Naive B cell (primary cell): ENCODE measurements at regions not wholly inside any gene's neighbourhood (a gene's known extent, or its start where the extent isn't known, plus 50 kb on each side); places are given as distances from the start of the nearest gene placed in this dataset.
"Not testable (repeated sequence)": the region's sequence is repeated elsewhere in the genome, so short reads cannot be mapped to it uniquely, and the experiment has no call there.

ENCODE experiments used
- ATAC-seq, 2 donors: fragments of 150-1000 bp; cut with Tn5 transposase; 2 replicates each; pipeline ENCODE4 v1.10.0; 2021; ENCODE audit warnings: low read depth in 2 of 2, mild to moderate bottlenecking in 2 of 2, moderate library complexity in 2 of 2
- DNase-seq: peaks from one replicate; pipeline ENCODE4 v3.0.0; 2022
- H3K27ac Mint-ChIP-seq, 6 donors: one replicate each; pipeline ENCODE4 v1.8.0; 2020 to 2022; ENCODE audit warnings: mild to moderate bottlenecking in 6 of 6, mixed read lengths in 6 of 6, moderate library complexity in 5 of 6, inconsistent platforms in 2 of 6
- H3K27me3 Mint-ChIP-seq, 3 donors: one replicate each; pipeline ENCODE4 v1.8.0; 2021 to 2022; ENCODE audit warnings: mixed read lengths in 3 of 3, mild to moderate bottlenecking in 1 of 3
- H3K36me3 Mint-ChIP-seq, 2 donors: one replicate each; pipeline ENCODE4 v1.8.0; 2020 to 2022; ENCODE audit warnings: mixed read lengths in 2 of 2, inconsistent platforms in 1 of 2, mild to moderate bottlenecking in 1 of 2
- H3K4me1 Mint-ChIP-seq, 3 donors: one replicate each; pipeline ENCODE4 v1.8.0; 2020 to 2022; ENCODE audit warnings: mixed read lengths in 3 of 3, inconsistent platforms in 1 of 3, mild to moderate bottlenecking in 1 of 3, moderate library complexity in 1 of 3
- H3K4me3 Mint-ChIP-seq, 8 donors: one replicate each; pipeline ENCODE4 v1.8.0; 2020 to 2022; ENCODE audit warnings: mild to moderate bottlenecking in 8 of 8, mixed read lengths in 8 of 8, moderate library complexity in 8 of 8, inconsistent platforms in 2 of 8
- H3K9me3 Mint-ChIP-seq, 7 donors: one replicate each; pipeline ENCODE4 v1.8.0; 2020 to 2022; ENCODE audit warnings: mixed read lengths in 7 of 7, mild to moderate bottlenecking in 5 of 7, inconsistent platforms in 2 of 7, moderate library complexity in 1 of 7

DNA sequence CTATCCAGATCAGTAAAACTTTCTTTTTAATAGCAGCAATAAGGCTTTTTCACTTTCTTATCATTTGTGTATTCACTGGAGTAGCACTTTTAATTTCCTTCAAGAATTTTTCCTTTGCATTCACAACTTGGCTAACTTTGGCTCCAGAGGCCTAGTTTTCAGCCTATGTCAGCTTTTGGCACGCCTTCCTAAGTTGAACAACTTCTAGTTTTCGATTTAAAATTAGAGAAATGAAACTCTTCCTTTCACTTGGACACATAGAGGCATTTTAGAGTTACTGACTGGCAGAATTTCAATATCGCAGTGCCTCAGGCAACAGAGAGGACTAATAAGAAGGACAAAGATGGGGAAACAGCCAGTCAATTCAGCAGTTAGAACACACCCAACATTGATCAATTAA is 577.4 kb downstream of the DSC3 start:
- no peak overlapping the region for H3K27ac Mint-ChIP-seq
- no peaks in the 10 kb centered on the region for H3K9me3 Mint-ChIP-seq
- no peak for DNase-seq
- ATAC-seq: no peak
- H3K4me3 Mint-ChIP-seq: no peak overlapping the region
- no peaks in the 10 kb centered on the region for H3K4me1 Mint-ChIP-seq
- H3K27me3 Mint-ChIP-seq: no peaks in the 10 kb centered on the region
- H3K36me3 Mint-ChIP-seq: no peaks in the 10 kb centered on the region

DNA sequence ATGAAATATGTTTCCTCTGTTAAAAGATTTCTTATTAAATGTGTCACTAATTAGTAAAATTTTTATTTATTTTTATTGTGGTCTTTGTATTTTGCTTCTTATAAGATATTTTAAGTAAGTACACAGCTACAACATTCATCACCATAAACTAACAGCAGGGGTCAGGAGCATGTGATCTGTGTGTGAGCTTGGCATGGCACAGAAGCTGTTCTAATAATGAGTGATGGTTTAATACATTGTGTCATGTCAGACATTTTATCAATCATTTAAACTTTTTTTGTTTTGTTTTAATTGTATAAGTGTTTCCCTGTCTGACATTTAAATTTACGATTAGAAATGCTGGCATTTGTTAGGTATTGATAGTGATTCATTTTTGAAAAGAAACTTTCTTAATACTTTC is 585.4 kb downstream of the DSC3 start:
- no peak for ATAC-seq

DNA sequence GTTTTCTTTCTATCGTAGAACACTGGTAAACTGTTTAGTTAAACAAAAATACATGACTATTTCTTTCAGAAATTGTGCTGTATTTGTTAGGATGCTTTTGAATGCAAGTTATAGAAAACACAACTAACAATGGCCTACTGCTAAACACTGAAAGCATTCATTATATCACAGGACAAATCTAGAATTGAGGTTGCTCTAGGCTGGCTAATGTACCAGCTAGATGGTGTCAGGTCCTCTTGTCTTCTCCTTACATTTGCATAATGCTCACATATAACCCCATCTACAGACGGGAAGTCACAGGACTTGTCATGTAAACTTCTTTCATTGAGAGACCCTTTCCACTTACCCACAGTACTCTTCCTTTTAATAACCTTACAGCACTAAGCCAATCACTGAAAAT is 586.8 kb downstream of the DSC3 start:
- Mint-ChIP-seq H3K9me3 (no peaks in the 10 kb centered on the region), H3K27me3 (no peaks in the 10 kb centered on the region), H3K27ac (no peak overlapping the region), H3K36me3 (no peaks in the 10 kb centered on the region), H3K4me3 (no peak overlapping the region), H3K4me1 (no peaks in the 10 kb centered on the region)
- ATAC-seq (no peak), DNase-seq (no peak)

More for the DNA sequence above, 585.4 kb downstream of the DSC3 start:
- Mint-ChIP-seq H3K36me3 (no peaks in the 10 kb centered on the region), H3K4me3 (no peak overlapping the region), H3K27me3 (no peaks in the 10 kb centered on the region), H3K9me3 (no peaks in the 10 kb centered on the region), H3K4me1 (no peaks in the 10 kb centered on the region), H3K27ac (no peak overlapping the region)
- DNase-seq: no peak

DNA sequence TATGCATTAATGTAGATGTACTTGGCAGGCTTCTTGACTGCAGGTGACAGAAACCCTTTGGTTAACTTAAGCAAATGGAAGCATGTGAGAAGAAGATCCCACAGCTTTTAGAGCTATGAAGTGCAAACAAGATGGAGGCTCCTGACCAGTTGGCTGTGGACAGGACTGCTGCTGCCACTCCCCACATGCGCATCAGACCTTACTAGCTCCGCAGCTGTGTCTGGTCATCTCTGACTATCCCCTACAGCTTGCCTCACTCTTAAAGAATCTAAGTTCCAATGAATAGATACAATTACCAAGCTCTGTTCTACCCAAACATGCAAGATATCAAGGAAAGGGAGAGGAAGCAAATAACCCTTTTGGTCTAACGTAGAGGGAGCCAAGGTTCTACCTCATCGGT is 587.6 kb downstream of the DSC3 start:
- no peaks in the 10 kb centered on the region for H3K9me3 Mint-ChIP-seq
- no peaks in the 10 kb centered on the region for H3K27me3 Mint-ChIP-seq
- no peaks in the 10 kb centered on the region for H3K36me3 Mint-ChIP-seq
- H3K4me3 Mint-ChIP-seq: no peak overlapping the region
- DNase-seq (no peak), ATAC-seq (no peak)
- no peak overlapping the region for H3K27ac Mint-ChIP-seq
- H3K4me1 Mint-ChIP-seq: no peaks in the 10 kb centered on the region

DNA sequence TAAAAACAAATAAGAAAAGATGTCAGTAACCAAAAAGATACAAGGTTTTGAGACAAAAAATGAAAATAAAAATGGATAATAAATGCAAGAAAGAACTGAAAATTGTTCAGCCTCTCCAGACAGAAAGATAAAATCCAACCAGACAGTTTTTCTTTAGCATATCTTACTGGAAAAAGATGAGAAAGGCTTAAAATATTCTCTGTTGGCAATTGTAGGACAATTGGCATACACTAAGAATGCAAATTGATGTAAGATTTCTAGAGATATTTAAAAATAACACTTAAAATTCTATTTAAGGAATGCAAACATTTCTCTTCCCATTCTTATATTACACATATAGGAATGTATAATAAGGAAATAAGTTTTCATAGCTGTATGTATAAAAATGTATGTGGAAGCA is 590.6 kb downstream of the DSC3 start:
- DNase-seq: no peak
- H3K9me3 Mint-ChIP-seq: no peaks in the 10 kb centered on the region
- no peak overlapping the region for H3K4me3 Mint-ChIP-seq
- ATAC-seq: no peak
- H3K4me1 Mint-ChIP-seq: no peaks in the 10 kb centered on the region
- no peak overlapping the region for H3K27ac Mint-ChIP-seq
- no peaks in the 10 kb centered on the region for H3K27me3 Mint-ChIP-seq
- no peaks in the 10 kb centered on the region for H3K36me3 Mint-ChIP-seq

DNA sequence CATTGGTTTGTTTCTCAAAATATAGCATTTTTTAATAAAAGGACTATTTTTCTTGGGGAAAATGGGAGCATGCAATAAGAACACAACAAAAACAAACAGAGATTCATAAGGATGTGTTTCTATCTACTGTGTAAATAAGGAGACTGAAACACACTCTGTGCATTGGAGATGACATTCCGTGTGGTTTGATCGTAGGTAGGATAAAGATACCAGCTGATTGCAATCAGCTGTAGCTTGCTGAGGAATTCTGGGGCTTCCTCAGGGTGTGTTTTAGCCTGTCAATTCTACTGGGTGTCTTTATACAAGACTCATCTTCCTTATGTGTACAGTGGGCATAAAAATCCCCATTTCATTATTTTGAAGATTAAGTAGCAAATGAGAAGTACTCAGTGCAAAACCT is 591.6 kb downstream of the DSC3 start:
- ATAC-seq (no peak), DNase-seq (no peak)
- Mint-ChIP-seq H3K4me1 (no peaks in the 10 kb centered on the region), H3K9me3 (peaks cover 0 to 1% (median 0%) of the 10 kb centered on the region in 7 donors), H3K27ac (no peak overlapping the region), H3K36me3 (no peaks in the 10 kb centered on the region), H3K4me3 (no peak overlapping the region), H3K27me3 (no peaks in the 10 kb centered on the region)

DNA sequence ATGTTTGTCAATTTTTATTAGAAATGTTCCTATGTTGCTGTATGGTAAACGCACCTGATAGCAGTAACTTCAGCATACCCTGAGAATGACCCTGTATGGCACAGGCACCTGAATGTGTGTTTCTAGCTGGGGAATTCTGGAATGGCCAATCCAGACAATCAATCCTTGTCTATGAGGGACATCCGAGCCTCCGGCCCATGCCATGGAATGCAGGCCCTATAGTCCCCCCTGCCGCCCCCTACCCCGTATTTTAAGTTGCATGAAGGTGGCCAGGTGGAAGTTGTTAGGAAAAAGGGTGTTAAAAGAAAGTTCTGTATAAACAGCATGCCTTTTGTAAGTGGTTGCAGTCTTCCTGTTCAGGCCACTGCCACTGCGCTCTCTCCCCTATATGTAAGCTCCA is 595.9 kb downstream of the DSC3 start:
- Mint-ChIP-seq H3K36me3 (no peaks in the 10 kb centered on the region), H3K9me3 (peaks cover 0 to 6% (median 0%) of the 10 kb centered on the region in 7 donors), H3K4me3 (no peak overlapping the region), H3K27me3 (no peaks in the 10 kb centered on the region), H3K4me1 (no peaks in the 10 kb centered on the region), H3K27ac (no peak overlapping the region)
- DNase-seq (no peak), ATAC-seq (no peak)

DNA sequence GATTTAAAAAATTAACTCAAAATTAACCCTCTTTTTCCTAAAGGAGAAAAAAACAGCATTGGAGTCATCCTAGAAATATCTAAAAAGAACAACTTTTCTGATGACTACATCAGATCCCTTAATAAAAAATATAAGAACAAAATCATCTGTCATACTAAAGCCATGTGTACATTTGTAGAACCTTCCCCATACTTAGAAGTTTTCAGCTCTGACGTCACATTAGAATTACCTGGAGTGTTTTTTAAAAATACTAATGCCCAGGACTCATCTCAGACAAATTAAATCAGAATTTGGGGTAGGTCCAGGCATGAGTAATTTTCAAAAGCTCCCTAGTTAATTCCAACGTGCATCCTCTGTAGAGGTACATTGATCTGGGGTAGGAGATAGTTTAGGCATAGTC is 598.0 kb downstream of the DSC3 start:
- Mint-ChIP-seq H3K27me3 (no peaks in the 10 kb centered on the region), H3K4me1 (no peaks in the 10 kb centered on the region), H3K27ac (no peak overlapping the region), H3K4me3 (no peak overlapping the region), H3K9me3 (peaks cover 0 to 6% (median 0%) of the 10 kb centered on the region in 7 donors), H3K36me3 (no peaks in the 10 kb centered on the region)
- no peak for ATAC-seq
- DNase-seq: no peak

DNA sequence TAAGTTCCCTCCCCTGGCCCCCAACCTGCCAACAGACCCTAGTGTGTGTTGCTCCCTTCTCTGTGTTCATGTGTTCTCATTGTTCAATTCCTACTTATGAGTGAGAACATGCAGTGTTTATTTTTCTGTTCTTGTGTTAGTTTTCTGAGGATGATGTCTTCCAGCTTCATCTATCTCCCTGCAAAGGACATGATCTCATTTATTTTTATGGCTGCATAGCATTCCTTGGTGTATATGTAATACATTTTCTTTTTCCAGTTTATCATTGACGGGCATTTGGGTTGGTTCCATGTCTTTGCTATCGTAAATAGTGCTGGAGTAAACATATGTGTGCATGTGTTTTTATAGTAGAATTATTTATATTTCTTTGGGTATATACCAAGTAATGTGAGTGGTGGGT is 602.2 kb downstream of the DSC3 start:
- Mint-ChIP-seq H3K4me3 (no peak overlapping the region), H3K36me3 (no peaks in the 10 kb centered on the region), H3K27me3 (no peaks in the 10 kb centered on the region), H3K9me3 (peaks cover 0 to 11% (median 2%) of the 10 kb centered on the region in 7 donors), H3K4me1 (no peaks in the 10 kb centered on the region), H3K27ac (peak overlapping the region in 1 of 6 donors; percentile 11)
- DNase-seq (no peak), ATAC-seq (no peak)

DNA sequence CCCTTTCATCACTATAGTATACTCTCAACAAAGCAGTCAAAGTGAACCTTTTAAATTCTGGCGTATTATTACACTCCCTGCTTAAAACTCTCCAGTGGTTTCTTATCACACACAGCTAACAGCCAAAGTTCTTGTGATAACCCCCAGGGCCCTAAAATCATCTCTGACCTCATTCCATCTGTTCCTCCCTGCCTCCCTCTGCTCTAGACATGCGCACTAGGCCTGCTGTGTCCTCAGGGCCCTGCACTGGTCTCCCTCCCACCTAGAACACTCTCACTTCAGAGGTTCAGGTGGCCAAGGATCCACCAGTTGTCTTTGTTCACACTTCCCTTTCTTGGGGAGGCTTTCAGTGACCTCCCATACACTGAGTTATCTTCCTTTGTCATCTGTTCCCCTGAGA is 603.4 kb downstream of the DSC3 start:
- Mint-ChIP-seq H3K4me1 (no peaks in the 10 kb centered on the region), H3K36me3 (no peaks in the 10 kb centered on the region), H3K9me3 (peaks cover 0 to 11% (median 0%) of the 10 kb centered on the region in 7 donors), H3K4me3 (no peak overlapping the region), H3K27me3 (no peaks in the 10 kb centered on the region), H3K27ac (no peak overlapping the region)
- no peak for DNase-seq
- ATAC-seq: no peak

DNA sequence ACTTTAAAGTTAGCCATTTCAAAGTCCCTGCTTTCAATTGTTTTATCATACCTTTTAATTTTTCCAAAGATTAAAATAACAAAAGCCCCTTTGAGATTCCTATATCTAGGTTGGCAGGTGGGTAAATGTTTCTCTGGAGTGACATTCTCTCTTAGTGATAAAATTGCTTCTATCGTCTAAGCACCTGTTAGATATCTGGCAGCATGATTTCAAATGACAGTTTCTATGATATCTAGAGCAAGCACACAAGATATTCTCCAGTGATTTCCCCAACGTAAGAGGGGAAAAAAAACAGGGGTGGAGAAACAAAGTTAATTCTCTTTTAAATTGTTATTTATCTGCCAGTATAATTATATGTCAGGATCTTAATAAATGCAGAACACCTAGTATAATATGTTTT is 610.2 kb downstream of the DSC3 start:
- Mint-ChIP-seq H3K9me3 (peaks cover 0 to 4% (median 0%) of the 10 kb centered on the region in 7 donors), H3K4me3 (no peak overlapping the region), H3K4me1 (no peaks in the 10 kb centered on the region), H3K36me3 (no peaks in the 10 kb centered on the region), H3K27ac (no peak overlapping the region), H3K27me3 (no peaks in the 10 kb centered on the region)
- DNase-seq: no peak
- no peak for ATAC-seq

DNA sequence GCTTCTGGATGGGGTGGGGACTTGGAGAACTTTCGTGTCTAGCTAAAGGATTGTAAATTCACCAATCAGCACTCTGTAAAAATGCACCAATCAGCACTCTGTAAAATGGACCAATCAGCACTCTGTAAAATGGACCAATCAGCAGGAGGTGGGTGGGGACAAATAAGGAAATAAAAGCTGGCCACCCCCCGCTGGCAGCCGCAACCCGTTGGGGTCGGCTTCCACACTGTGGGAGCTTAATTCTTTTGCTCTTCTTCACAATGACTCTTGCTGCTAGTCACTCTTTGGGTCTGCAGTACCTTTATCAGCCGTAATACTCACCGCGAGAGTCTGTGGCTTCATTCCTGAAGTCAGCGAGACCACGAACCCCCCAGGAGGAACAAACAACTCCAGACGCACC is 623.1 kb downstream of the DSC3 start:
- H3K27ac Mint-ChIP-seq, H3K9me3 Mint-ChIP-seq: not testable (repeated sequence)

DNA sequence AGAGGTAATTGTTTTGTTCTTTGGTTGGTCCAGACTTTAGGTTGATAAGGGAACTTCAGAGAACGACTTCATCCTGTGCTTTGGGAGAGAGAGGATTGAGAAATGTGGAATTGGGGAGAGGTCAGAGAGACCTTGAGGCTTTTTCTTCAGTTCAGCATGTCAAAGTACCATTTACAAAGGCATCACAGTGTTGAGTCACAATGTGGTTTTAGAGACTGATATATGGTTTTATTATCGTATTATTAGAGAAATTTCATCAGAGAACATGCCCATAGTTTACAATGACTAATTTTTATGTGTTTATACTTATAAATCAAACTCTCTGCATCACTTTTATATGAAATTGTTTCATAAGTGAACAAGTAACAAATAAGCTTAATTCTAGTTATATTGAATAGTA is 626.6 kb downstream of the DSC3 start:
- H3K27ac Mint-ChIP-seq: no peak overlapping the region
- peaks cover 0 to 11% (median 4%) of the 10 kb centered on the region in 7 donors for H3K9me3 Mint-ChIP-seq
- H3K4me3 Mint-ChIP-seq: no peak overlapping the region
- DNase-seq (no peak), ATAC-seq (no peak)
- H3K27me3 Mint-ChIP-seq: no peaks in the 10 kb centered on the region
- H3K4me1 Mint-ChIP-seq: no peaks in the 10 kb centered on the region
- H3K36me3 Mint-ChIP-seq: no peaks in the 10 kb centered on the region

More for the DNA sequence above, 623.1 kb downstream of the DSC3 start:
- H3K4me1 Mint-ChIP-seq, H3K4me3 Mint-ChIP-seq, ATAC-seq, DNase-seq, H3K36me3 Mint-ChIP-seq, H3K27me3 Mint-ChIP-seq: not testable (repeated sequence)

DNA sequence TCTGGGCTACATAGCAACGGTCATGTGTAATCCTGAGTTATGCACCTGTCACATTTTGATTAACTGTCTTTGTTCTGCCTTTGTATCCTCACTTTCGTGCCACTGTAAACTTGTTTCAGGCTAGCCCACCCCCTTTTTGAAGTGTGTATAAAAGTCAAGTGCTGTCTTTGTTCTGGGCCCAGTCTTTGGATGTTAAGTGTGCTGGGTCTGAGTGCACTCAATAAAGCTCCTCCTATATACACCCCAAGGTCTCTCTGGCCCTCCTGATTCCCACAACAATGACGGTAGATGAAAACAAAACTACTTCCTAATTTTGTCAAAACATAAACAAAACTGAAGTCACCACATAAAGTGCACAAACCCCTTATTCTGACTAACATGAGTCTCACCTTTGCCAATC is 633.4 kb downstream of the DSC3 start:
- H3K9me3 Mint-ChIP-seq: peaks cover 1 to 19% (median 5%) of the 10 kb centered on the region in 7 donors
- no peaks in the 10 kb centered on the region for H3K4me1 Mint-ChIP-seq
- no peak overlapping the region for H3K4me3 Mint-ChIP-seq
- H3K27ac Mint-ChIP-seq: no peak overlapping the region
- ATAC-seq (no peak), DNase-seq (no peak)
- H3K27me3 Mint-ChIP-seq: no peaks in the 10 kb centered on the region
- no peaks in the 10 kb centered on the region for H3K36me3 Mint-ChIP-seq

DNA sequence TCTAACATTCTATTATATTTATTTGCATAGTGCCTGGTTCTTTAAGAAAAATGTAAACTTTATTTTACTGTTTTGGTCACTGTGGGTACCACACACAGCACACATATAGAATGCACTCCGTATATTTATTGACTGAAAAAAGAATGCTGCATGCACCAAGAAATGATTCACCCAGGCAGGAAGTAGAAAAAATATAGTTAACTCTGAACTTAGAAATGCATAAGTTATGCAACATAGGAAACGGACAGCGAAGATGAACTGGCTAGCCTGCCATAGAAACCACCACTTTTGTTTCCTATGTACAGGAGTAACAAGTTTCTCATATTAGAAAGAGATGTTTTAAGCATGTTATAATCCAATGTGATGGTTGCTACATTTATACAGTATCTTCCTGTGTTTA is 635.8 kb downstream of the DSC3 start:
- Mint-ChIP-seq H3K27ac (no peak overlapping the region), H3K9me3 (peaks cover 1 to 19% (median 5%) of the 10 kb centered on the region in 7 donors), H3K36me3 (no peaks in the 10 kb centered on the region), H3K4me1 (no peaks in the 10 kb centered on the region), H3K4me3 (no peak overlapping the region), H3K27me3 (no peaks in the 10 kb centered on the region)
- DNase-seq (no peak), ATAC-seq (no peak)
